Endothelial cell of umbilical vein (primary cell): ENCODE measurements at regions not wholly inside any gene's neighbourhood (a gene's known extent, or its start where the extent isn't known, plus 50 kb on each side); places are given as distances from the start of the nearest gene placed in this dataset.

ENCODE experiments used
- CTCF ChIP-seq, 2 donors: IDR thresholded peaks; 1 replicate in 1 of 2; 2 replicates in 1 of 2; pipeline ENCODE4 v1.5.1; 2011; ENCODE audit warnings: low read length in 2 of 2, mild to moderate bottlenecking in 2 of 2, moderate library complexity in 2 of 2, control low read depth in 1 of 2, inconsistent platforms in 1 of 2, low read depth in 1 of 2; ENCODE audit not compliant: insufficient read depth in 1 of 2; ENCODE audit errors: extremely low read depth in 1 of 2
- MYC ChIP-seq: IDR thresholded peaks from one replicate; pipeline ENCODE4 v1.6.1; 2011; ENCODE audit warnings: mild to moderate bottlenecking, low read depth, low read length
- POLR2A ChIP-seq: IDR thresholded peaks from 2 replicates; pipeline ENCODE4 v1.6.1; 2012; ENCODE audit warnings: low read depth, mild to moderate bottlenecking, control low read depth, low read length
- POLR2AphosphoS5 ChIP-seq: IDR thresholded peaks from 2 replicates; pipeline ENCODE4 v1.6.1; 2012; ENCODE audit warnings: low read depth, mild to moderate bottlenecking, control low read depth, low read length, moderate library complexity; ENCODE audit not compliant: insufficient read depth

- TF ChIP-seq MYC: no peak
- TF ChIP-seq CTCF (IDR thresholded peaks at IDR 0.05; ENCODE audit: extremely low read depth in 1 of 2, insufficient read depth in 1 of 2, low read depth in 1 of 2, low read length in 2 of 2): no peak
- no peak for TF ChIP-seq POLR2A
- no peak for TF ChIP-seq POLR2AphosphoS5
These were observed 126.5 kb upstream of the NRIP1 start for GRCh38 chr21:15191342-15191741.
